Karpas-422 (cell line): ENCODE measurements at regions not wholly inside any gene's neighbourhood (a gene's known extent, or its start where the extent isn't known, plus 50 kb on each side); places are given as distances from the start of the nearest gene placed in this dataset.
"Not testable (repeated sequence)": the region's sequence is repeated elsewhere in the genome, so short reads cannot be mapped to it uniquely, and the experiment has no call there.

ENCODE experiments used
- DNase-seq: peaks from one replicate; pipeline ENCODE4 v3.0.0-alpha.2; 2015
- H2AFZ ChIP-seq: fragments of 200-600 bp; sonication (generic); 2 replicates; pipeline ENCODE4 v1.6.1; 2014; ENCODE audit warnings: antibody characterized with exemption, low read length, mixed read lengths
- H3K27ac ChIP-seq: fragments of 200-600 bp; sonication (generic); 2 replicates; pipeline ENCODE4 v1.5.1; 2014; ENCODE audit warnings: mild to moderate bottlenecking, low read length, moderate library complexity
- H3K27me3 ChIP-seq: fragments of 200-600 bp; sonication (generic); 2 replicates; pipeline ENCODE4 v1.6.1; 2014; ENCODE audit warnings: low read length, mixed read lengths
- H3K36me3 ChIP-seq: fragments of 200-600 bp; sonication (generic); 2 replicates; pipeline ENCODE4 v1.6.1; 2014; ENCODE audit warnings: low read length, mixed read lengths; ENCODE audit not compliant: insufficient read depth
- H3K4me1 ChIP-seq: fragments of 200-600 bp; sonication (generic); 2 replicates; pipeline ENCODE4 v1.6.1; 2014; ENCODE audit warnings: mild to moderate bottlenecking, low read length, mixed read lengths
- H3K4me2 ChIP-seq: fragments of 200-600 bp; sonication (generic); 2 replicates; pipeline ENCODE4 v1.6.1; 2014; ENCODE audit warnings: low read length, low read depth, mild to moderate bottlenecking; ENCODE audit not compliant: poor library complexity, severe bottlenecking
- H3K4me3 ChIP-seq: fragments of 200-600 bp; sonication (generic); 2 replicates; pipeline ENCODE4 v1.5.1; 2014; ENCODE audit warnings: mild to moderate bottlenecking, antibody characterized with exemption, low read length, mixed read lengths
- H3K79me2 ChIP-seq: fragments of 200-600 bp; sonication (generic); 2 replicates; pipeline ENCODE4 v1.6.1; 2014; ENCODE audit warnings: mild to moderate bottlenecking, low read length, mixed read lengths
- H3K9ac ChIP-seq: fragments of 200-600 bp; sonication (generic); 2 replicates; pipeline ENCODE4 v1.6.0; 2014; ENCODE audit warnings: low read length
- H3K9me2 ChIP-seq: fragments of 200-600 bp; sonication (generic), shearing (Covaris generic); replicated peaks from 2 replicates; pipeline ENCODE4 v1.6.0; 2014; ENCODE audit warnings: mild to moderate bottlenecking, low read length, moderate library complexity; ENCODE audit not compliant: insufficient read depth
- H3K9me3 ChIP-seq: fragments of 300-700, 200-600 bp; sonication (generic); 2 replicates; pipeline ENCODE4 v1.6.1; 2014; ENCODE audit warnings: low read length, mixed read lengths
- H4K20me1 ChIP-seq: fragments of 200-600 bp; sonication (generic); 2 replicates; pipeline ENCODE4 v1.6.1; 2014; ENCODE audit warnings: mild to moderate bottlenecking, antibody characterized with exemption, low read length, low read depth; ENCODE audit not compliant: insufficient read depth

- DNase-seq, result peak; percentile 94
- Histone ChIP-seq H3K4me1 (peaks cover 80% of the 10 kb centered on the region), H2AFZ (no peak overlapping the region), H4K20me1 (no peaks in the 10 kb centered on the region), H3K4me3 (peak overlapping the region; percentile 44), H3K9ac (peak overlapping the region; percentile 29; the same call in 1 of the 2 replicates), H3K27me3 (no peaks in the 10 kb centered on the region), H3K27ac (peak overlapping the region; percentile 95), H3K79me2 (no peaks in the 10 kb centered on the region), H3K9me2 (no peaks in the 10 kb centered on the region), H3K9me3 (no peaks in the 10 kb centered on the region), H3K4me2 (peak overlapping the region; percentile 72), H3K36me3 (no peaks in the 10 kb centered on the region)
Observed at GRCh38 chr10:63689768-63690167, 168.6 kb downstream of the REEP3 start.

GRCh38 chr10:63692220-63692896 is 171.2 kb downstream of the REEP3 start:
- no peak overlapping the region for H2AFZ ChIP-seq
- H3K79me2 ChIP-seq, result no peaks in the 10 kb centered on the region
- H3K4me1 ChIP-seq, result peaks cover 77% of the 10 kb centered on the region
- peak; percentile 64 for DNase-seq
- no peaks in the 10 kb centered on the region for H3K9me2 ChIP-seq
- no peaks in the 10 kb centered on the region for H3K36me3 ChIP-seq
- H3K9me3 ChIP-seq, result no peaks in the 10 kb centered on the region
- no peaks in the 10 kb centered on the region for H3K27me3 ChIP-seq
- peak overlapping the region; percentile 66 for H3K27ac ChIP-seq
- no peak overlapping the region for H3K4me3 ChIP-seq
- no peak overlapping the region for H3K9ac ChIP-seq
- H3K4me2 ChIP-seq, result peak overlapping the region; percentile 36
- H4K20me1 ChIP-seq, result no peaks in the 10 kb centered on the region

GRCh38 chr10:63693021-63693420 is 171.8 kb downstream of the REEP3 start:
- H3K9ac ChIP-seq, H3K9me3 ChIP-seq, H3K79me2 ChIP-seq, DNase-seq, H2AFZ ChIP-seq, H3K27me3 ChIP-seq, H4K20me1 ChIP-seq, H3K4me3 ChIP-seq, H3K9me2 ChIP-seq, H3K36me3 ChIP-seq: not testable (repeated sequence)
- H3K4me2 ChIP-seq, result peak overlapping the region; percentile 36
- H3K27ac ChIP-seq, result peak overlapping the region; percentile 66
- peaks cover 77% of the 10 kb centered on the region for H3K4me1 ChIP-seq

GRCh38 chr10:63696205-63696604 is 175.0 kb downstream of the REEP3 start:
- Histone ChIP-seq H3K4me3 (no peak overlapping the region), H4K20me1 (no peaks in the 10 kb centered on the region), H3K9ac (no peak overlapping the region), H3K27me3 (no peaks in the 10 kb centered on the region), H3K4me1 (peaks cover 75% of the 10 kb centered on the region), H3K4me2 (no peak overlapping the region), H3K36me3 (no peaks in the 10 kb centered on the region), H3K27ac (no peak overlapping the region), H2AFZ (no peak overlapping the region), H3K9me2 (no peaks in the 10 kb centered on the region), H3K9me3 (no peaks in the 10 kb centered on the region), H3K79me2 (no peaks in the 10 kb centered on the region)
- no peak for DNase-seq

- Histone ChIP-seq H2AFZ (peak overlapping the region; percentile 69; the same call in 1 of the 2 replicates), H3K27ac (peak overlapping the region; percentile 68), H3K9ac (peak overlapping the region; percentile 29), H3K9me3 (no peaks in the 10 kb centered on the region), H3K79me2 (no peaks in the 10 kb centered on the region), H3K36me3 (no peaks in the 10 kb centered on the region), H3K27me3 (no peaks in the 10 kb centered on the region), H4K20me1 (no peaks in the 10 kb centered on the region), H3K9me2 (no peaks in the 10 kb centered on the region), H3K4me3 (peak overlapping the region; percentile 33; the same call in 1 of the 2 replicates), H3K4me2 (peak overlapping the region; percentile 59), H3K4me1 (peaks cover 73% of the 10 kb centered on the region)
- DNase-seq, result peak; percentile 79
Observed at GRCh38 chr10:63697956-63698786, 177.0 kb downstream of the REEP3 start.

- peak overlapping the region; percentile 59 for H3K4me2 ChIP-seq
- H3K9ac ChIP-seq, result peak overlapping the region; percentile 29; the same call in 1 of the 2 replicates
- peaks cover 73% of the 10 kb centered on the region for H3K4me1 ChIP-seq
- H3K4me3 ChIP-seq, result peak overlapping the region; percentile 33; the same call in 1 of the 2 replicates
- H2AFZ ChIP-seq, result peak overlapping the region; percentile 69; the same call in 1 of the 2 replicates
- no peaks in the 10 kb centered on the region for H3K9me2 ChIP-seq
- no peaks in the 10 kb centered on the region for H3K36me3 ChIP-seq
- DNase-seq, result no peak
- H3K27me3 ChIP-seq, result no peaks in the 10 kb centered on the region
- H4K20me1 ChIP-seq, result no peaks in the 10 kb centered on the region
- peak overlapping the region; percentile 68 for H3K27ac ChIP-seq
- no peaks in the 10 kb centered on the region for H3K79me2 ChIP-seq
- H3K9me3 ChIP-seq, result no peaks in the 10 kb centered on the region
Observed at GRCh38 chr10:63698787-63699150, 177.6 kb downstream of the REEP3 start.

GRCh38 chr10:63699785-63700613 is 178.8 kb downstream of the REEP3 start:
- H4K20me1 ChIP-seq, result no peaks in the 10 kb centered on the region
- H3K79me2 ChIP-seq, result no peaks in the 10 kb centered on the region
- no peaks in the 10 kb centered on the region for H3K9me3 ChIP-seq
- H3K4me3 ChIP-seq, result no peak overlapping the region
- no peaks in the 10 kb centered on the region for H3K9me2 ChIP-seq
- no peaks in the 10 kb centered on the region for H3K27me3 ChIP-seq
- no peak overlapping the region for H3K9ac ChIP-seq
- no peaks in the 10 kb centered on the region for H3K36me3 ChIP-seq
- peaks cover 78% of the 10 kb centered on the region for H3K4me1 ChIP-seq
- H2AFZ ChIP-seq, result no peak overlapping the region
- H3K27ac ChIP-seq, result peak overlapping the region; percentile 68
- peak overlapping the region; percentile 59 for H3K4me2 ChIP-seq
- no peak for DNase-seq
